DMS153 (cell line): ENCODE measurements at regions not wholly inside any gene's neighbourhood (a gene's known extent, or its start where the extent isn't known, plus 50 kb on each side); places are given as distances from the start of the nearest gene placed in this dataset.

ENCODE experiments used
- DNase-seq: peaks from one replicate; lab custom pipeline; 2025; lab: John Stamatoyannopoulos, UW

GRCh38 chr3:162421721-162422120 is 925.1 kb downstream of the OTOL1 start:
- DNase-seq, result no peak

GRCh38 chr3:162428192-162428591 is 931.6 kb downstream of the OTOL1 start:
- DNase-seq, result no peak

GRCh38 chr3:162435750-162436149 is 939.1 kb downstream of the OTOL1 start:
- no peak for DNase-seq

- no peak for DNase-seq
Observed at GRCh38 chr3:162436826-162437225, 940.2 kb downstream of the OTOL1 start.

GRCh38 chr3:162437480-162437879 is 940.9 kb downstream of the OTOL1 start:
- DNase-seq, result no peak

- no peak for DNase-seq
Observed at GRCh38 chr3:162441716-162442115, 945.1 kb downstream of the OTOL1 start.

- no peak for DNase-seq
Observed at GRCh38 chr3:162443376-162443775, 946.8 kb downstream of the OTOL1 start.

- no peak for DNase-seq
Observed at GRCh38 chr3:162468791-162469190, 972.2 kb downstream of the OTOL1 start.

- DNase-seq, result no peak
Observed at GRCh38 chr3:162487138-162487537, 990.5 kb downstream of the OTOL1 start.

- no peak for DNase-seq
Observed at GRCh38 chr3:162489853-162490252, 993.2 kb downstream of the OTOL1 start.

GRCh38 chr3:162491952-162492351 is 995.3 kb downstream of the OTOL1 start:
- DNase-seq, result no peak

GRCh38 chr3:162492446-162493081 is 996.0 kb downstream of the OTOL1 start:
- DNase-seq, result no peak

- DNase-seq, result no peak
Observed at GRCh38 chr3:162498626-162499025, 1002.0 kb downstream of the OTOL1 start.

GRCh38 chr3:162507397-162507796 is 1010.8 kb downstream of the OTOL1 start:
- DNase-seq, result no peak

- DNase-seq, result no peak
Observed at GRCh38 chr3:162512488-162512887, 1015.9 kb downstream of the OTOL1 start.

- no peak for DNase-seq
Observed at GRCh38 chr3:162517110-162517509, 1020.5 kb downstream of the OTOL1 start.

- DNase-seq, result no peak
Observed at GRCh38 chr3:162521669-162522068, 1025.1 kb downstream of the OTOL1 start.

GRCh38 chr3:162525066-162525742 is 1028.6 kb downstream of the OTOL1 start:
- no peak for DNase-seq

GRCh38 chr3:162525771-162526170 is 1029.2 kb downstream of the OTOL1 start:
- DNase-seq, result no peak

GRCh38 chr3:162534431-162534830 is 1037.8 kb downstream of the OTOL1 start:
- no peak for DNase-seq

- DNase-seq, result no peak
Observed at GRCh38 chr3:162538491-162538890, 1041.9 kb downstream of the OTOL1 start.

GRCh38 chr3:162538906-162539305 is 1042.3 kb downstream of the OTOL1 start:
- DNase-seq, result no peak

GRCh38 chr3:162540421-162540820 is 1043.8 kb downstream of the OTOL1 start:
- DNase-seq, result no peak

GRCh38 chr3:162541923-162542322 is 1045.3 kb downstream of the OTOL1 start:
- DNase-seq, result no peak
